ENCODE measurements at regions not wholly inside any gene's neighbourhood (a gene's known extent, or its start where the extent isn't known, plus 50 kb on each side); places are given as distances from the start of the nearest gene placed in this dataset.

DNA sequence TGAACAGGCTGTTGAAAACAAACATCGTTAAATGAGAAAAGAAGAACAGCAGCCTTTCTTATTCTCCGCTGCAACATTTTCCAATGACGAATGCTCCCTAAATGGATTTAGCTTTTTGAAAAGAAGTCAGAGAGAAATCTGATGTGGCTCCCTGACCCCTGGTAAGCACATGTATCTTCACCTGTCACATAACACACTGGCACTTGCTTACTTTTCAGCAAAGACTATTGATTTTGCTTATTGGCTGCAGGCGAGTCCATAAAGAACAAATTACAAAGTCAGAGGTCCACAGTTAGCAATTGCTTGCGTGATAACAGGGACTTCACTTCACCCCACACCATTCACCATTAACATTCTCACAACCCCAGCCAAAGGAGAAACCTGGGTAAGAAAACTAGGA, 362.8 kb downstream of the GPATCH2 start:
- TF ChIP-seq EZH2 (IDR thresholded peaks at IDR 0.05; ENCODE audit: insufficient read depth, poor library complexity, severe bottlenecking), result no peak
- no peak for TF ChIP-seq EZH2phosphoT487 (IDR thresholded peaks at IDR 0.05; ENCODE audit: insufficient read depth, low read depth)

All from GM23248 (cell line).